Mesodermal cell (in vitro differentiated cells): ENCODE measurements at regions not wholly inside any gene's neighbourhood (a gene's known extent, or its start where the extent isn't known, plus 50 kb on each side); places are given as distances from the start of the nearest gene placed in this dataset.

ENCODE experiments used
- H3K27ac ChIP-seq: 2 replicates; pipeline ENCODE4 v1.7.0; 2013; ENCODE audit warnings: mild to moderate bottlenecking, low read depth, low read length, moderate library complexity; ENCODE audit not compliant: severe bottlenecking
- H3K36me3 ChIP-seq: 2 replicates; pipeline ENCODE4 v1.7.1; 2013; ENCODE audit warnings: mild to moderate bottlenecking, low read length, moderate library complexity; ENCODE audit not compliant: control insufficient read depth, insufficient read depth
- H3K4me1 ChIP-seq: one replicate; pipeline ENCODE4 v1.7.1; 2013; ENCODE audit warnings: mild to moderate bottlenecking, low read length; ENCODE audit not compliant: insufficient read depth, control insufficient read depth, poor library complexity, severe bottlenecking
- H3K4me3 ChIP-seq: 2 replicates; pipeline ENCODE4 v1.7.0; 2013; ENCODE audit warnings: low read length, control low read depth, mild to moderate bottlenecking; ENCODE audit not compliant: insufficient read depth, poor library complexity, severe bottlenecking; ENCODE audit errors: extremely low read depth
- H3K9me3 ChIP-seq: 2 replicates; pipeline ENCODE4 v1.7.1; 2013; ENCODE audit warnings: mild to moderate bottlenecking, low read length, moderate library complexity; ENCODE audit not compliant: control insufficient read depth
- WGBS, 2 experiments: methylation state at CpG; one replicate each; pipeline ENCODE4 v1.1.5; 2013; ENCODE audit warnings: missing lambda C conversion rate in 2 of 2; ENCODE audit not compliant: insufficient coverage in 2 of 2; 5-methylcytosine and 5-hydroxymethylcytosine counted together

DNA sequence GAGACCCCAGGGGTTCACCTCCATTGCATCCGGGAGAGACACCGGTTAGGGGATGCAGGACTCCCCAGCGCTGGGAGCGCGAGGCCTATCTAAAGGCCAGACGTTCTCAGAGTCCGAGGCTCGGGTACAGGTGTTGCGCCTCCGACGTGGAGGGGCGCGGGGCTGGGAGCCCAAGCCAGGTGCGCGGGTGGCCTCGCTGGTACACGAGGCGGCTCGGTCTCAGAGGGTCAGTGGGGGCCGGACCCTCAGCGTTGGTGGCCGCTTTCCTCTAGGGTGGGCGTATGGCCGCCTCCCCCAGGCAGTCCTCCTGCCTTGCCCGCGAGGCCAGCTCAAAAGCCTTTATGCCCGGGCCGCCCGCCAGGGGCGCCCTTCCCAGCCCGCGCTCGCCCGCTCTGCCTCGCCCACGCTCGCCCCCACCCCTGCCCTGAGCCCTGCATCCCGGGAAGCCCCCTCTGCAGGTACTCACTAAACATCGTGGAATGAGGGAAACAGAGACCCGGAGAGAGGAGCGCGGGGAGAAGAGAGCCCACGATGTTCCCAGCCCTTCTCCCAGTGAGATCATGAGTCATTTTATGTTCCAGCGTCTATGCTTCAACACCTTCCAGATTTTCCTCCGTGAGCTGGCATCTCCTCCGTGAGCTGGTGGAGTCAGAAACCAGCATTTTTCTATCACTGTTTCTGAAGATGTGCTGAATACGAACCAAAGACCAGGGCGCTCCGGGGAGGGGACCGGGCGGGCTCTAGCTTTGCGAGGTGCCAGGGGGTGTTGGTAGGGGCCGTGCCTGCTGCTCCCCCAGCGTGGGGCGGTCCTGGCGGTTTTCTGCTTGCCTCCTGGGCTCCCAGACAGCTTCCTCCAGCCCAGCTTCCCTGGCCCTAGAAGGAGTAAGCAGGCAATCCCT, 73.8 kb downstream of the DIO3 start:
- 93 to 94% methylated on average over 49 to 54 of the region's 56 CpGs for WGBS, 2 experiments
- no peaks in the 10 kb centered on the region for H3K9me3 ChIP-seq

DNA sequence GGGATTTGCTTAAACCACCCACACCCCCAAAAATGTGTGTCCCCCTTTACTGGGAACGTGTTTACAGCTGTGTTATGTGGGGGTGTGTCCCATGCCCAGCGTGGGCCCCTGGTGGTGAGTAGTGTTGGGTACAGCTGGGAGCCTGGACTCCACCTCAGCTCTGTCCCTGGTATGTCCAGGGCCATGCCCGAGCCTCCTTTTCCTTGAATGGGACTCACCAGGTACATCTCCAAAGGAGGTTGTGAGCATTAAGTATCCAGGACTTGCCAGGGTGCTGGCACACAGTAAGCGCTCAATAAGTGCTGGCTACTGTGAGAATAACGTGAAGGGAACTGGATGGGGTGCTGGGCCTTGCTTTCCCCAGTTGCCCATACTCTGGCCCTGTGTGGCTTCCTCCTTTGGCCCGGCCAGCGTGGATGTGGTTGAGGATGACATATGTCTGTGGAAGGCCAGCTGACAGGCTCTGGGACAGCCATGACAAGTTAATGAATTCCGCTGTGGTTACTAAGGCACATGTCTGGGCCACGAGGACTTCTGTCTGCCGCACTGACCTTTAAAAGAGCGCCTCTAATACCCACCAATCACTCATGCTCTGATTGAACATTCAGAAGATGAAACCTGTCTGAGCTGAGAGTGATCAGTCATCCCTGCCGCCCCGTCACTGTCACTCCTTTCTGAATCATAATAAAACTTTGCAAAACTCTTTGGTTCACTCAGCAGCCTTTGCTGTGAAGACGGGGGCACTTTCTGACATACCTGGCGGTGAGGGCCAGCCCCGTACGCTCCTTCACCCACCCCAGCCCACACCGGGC, 74.7 kb downstream of the DIO3 start:
- 89 to 92% methylated on average over 10 to 11 of the region's 18 CpGs for WGBS, 2 experiments
- no peaks in the 10 kb centered on the region for H3K9me3 ChIP-seq
- H3K36me3 ChIP-seq, result no peaks in the 10 kb centered on the region
- H3K4me3 ChIP-seq, result no peak overlapping the region
- no peak overlapping the region for H3K27ac ChIP-seq
- H3K4me1 ChIP-seq, result no peaks in the 10 kb centered on the region

More for the DNA sequence above, 73.8 kb downstream of the DIO3 start:
- no peak overlapping the region for H3K27ac ChIP-seq
- H3K36me3 ChIP-seq, result no peaks in the 10 kb centered on the region
- no peak overlapping the region for H3K4me3 ChIP-seq
- H3K4me1 ChIP-seq, result peaks cover 5% of the 10 kb centered on the region

GRCh38 chr14:101639241-101639833, 78.0 kb downstream of the DIO3 start:
- no peak overlapping the region for H3K4me3 ChIP-seq
- no peak overlapping the region for H3K27ac ChIP-seq
- no peaks in the 10 kb centered on the region for H3K4me1 ChIP-seq
- no peaks in the 10 kb centered on the region for H3K36me3 ChIP-seq
- 81 to 93% methylated on average over 4 to 9 of the region's 9 CpGs for WGBS, 2 experiments
- no peaks in the 10 kb centered on the region for H3K9me3 ChIP-seq

DNA sequence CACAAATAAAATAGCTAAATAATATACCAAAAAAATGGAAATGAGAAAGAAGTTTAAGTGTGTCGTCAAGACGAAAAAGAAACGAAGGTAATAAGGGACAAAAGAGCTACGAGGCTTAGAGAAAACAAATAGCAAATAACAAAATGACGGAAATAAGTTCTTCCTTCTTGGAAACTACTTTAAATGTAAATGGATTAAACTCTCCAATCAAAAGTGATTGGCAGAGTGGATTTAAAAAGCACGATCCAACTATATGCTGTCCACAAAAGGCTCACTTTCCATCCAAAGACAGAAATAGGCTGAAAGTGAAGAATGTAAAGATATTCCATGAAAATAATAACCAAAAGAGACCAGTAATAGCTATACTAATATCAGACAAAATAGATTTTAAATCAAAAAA, 82.4 kb downstream of the DIO3 start:
- Histone ChIP-seq H3K4me3 (no peak overlapping the region), H3K4me1 (no peaks in the 10 kb centered on the region), H3K36me3 (no peaks in the 10 kb centered on the region), H3K9me3 (no peaks in the 10 kb centered on the region), H3K27ac (no peak overlapping the region)
- WGBS, 2 experiments, result 100% methylated on average over 1 of the region's 6 CpGs; no CpG with 5 or more reads in 1 of the 2 experiments

GRCh38 chr14:101654051-101654450, 92.8 kb downstream of the DIO3 start:
- H3K27ac ChIP-seq, result no peak overlapping the region
- 82 to 100% methylated on average over 2 of the region's 2 CpGs for WGBS, 2 experiments

DNA sequence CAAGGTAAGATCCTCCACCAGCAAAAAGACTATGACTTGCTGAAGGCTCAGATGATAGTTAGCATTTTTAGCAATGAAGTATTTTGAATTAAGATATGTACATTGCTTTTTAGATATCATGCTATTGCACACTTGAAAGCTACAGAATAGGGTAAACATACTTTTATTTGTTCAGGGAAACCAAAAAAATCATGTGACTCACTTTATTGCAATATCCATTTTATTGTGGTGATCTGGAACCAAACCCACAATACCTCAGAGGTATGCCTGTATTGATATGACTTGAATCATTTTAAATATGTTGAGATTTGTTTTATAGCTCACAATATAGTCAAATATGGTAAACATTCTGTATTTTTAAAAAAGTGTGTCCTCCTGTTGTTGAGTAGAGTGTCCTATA, 96.1 kb downstream of the DIO3 start:
- Histone ChIP-seq H3K36me3 (no peaks in the 10 kb centered on the region), H3K4me1 (no peaks in the 10 kb centered on the region), H3K9me3 (no peaks in the 10 kb centered on the region), H3K4me3 (no peak overlapping the region), H3K27ac (no peak overlapping the region)

More at GRCh38 chr14:101654051-101654450, 92.8 kb downstream of the DIO3 start:
- no peak overlapping the region for H3K4me3 ChIP-seq
- no peaks in the 10 kb centered on the region for H3K9me3 ChIP-seq
- H3K4me1 ChIP-seq, result no peaks in the 10 kb centered on the region
- no peaks in the 10 kb centered on the region for H3K36me3 ChIP-seq

- no peaks in the 10 kb centered on the region for H3K36me3 ChIP-seq
- H3K27ac ChIP-seq, result no peak overlapping the region
- no peaks in the 10 kb centered on the region for H3K9me3 ChIP-seq
- H3K4me3 ChIP-seq, result no peak overlapping the region
- 89 to 100% methylated on average over 1 of the region's 3 CpGs for WGBS, 2 experiments
- no peaks in the 10 kb centered on the region for H3K4me1 ChIP-seq
Measured at GRCh38 chr14:101665478-101666078, 95.9 kb upstream of the PPP2R5C start.

DNA sequence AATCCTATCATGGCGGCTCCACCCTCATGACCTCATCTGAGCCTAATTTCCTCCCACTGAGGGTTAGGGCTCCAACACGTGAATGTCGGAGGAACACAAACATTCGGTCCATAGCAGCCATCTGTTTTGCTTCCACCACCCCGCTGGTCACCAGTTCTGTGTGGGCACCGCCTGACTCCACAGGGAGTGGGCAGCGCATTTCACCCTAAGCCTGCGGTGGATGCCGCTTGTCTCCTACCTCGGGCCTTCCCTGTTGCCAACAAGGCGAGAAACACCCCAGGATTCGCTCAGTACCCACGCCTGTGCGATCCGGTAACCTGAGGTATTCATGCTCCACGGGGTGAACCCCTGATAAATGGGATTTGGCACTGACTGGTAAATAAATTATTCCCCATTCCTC, 95.2 kb upstream of the PPP2R5C start:
- Histone ChIP-seq H3K4me3 (no peak overlapping the region), H3K36me3 (no peaks in the 10 kb centered on the region), H3K9me3 (no peaks in the 10 kb centered on the region), H3K27ac (no peak overlapping the region), H3K4me1 (no peaks in the 10 kb centered on the region)
- 91 to 93% methylated on average over 12 to 16 of the region's 16 CpGs for WGBS, 2 experiments

GRCh38 chr14:101669629-101670028, 91.9 kb upstream of the PPP2R5C start:
- no peak overlapping the region for H3K4me3 ChIP-seq
- H3K4me1 ChIP-seq, result no peaks in the 10 kb centered on the region
- no peaks in the 10 kb centered on the region for H3K36me3 ChIP-seq
- H3K9me3 ChIP-seq, result no peaks in the 10 kb centered on the region
- no peak overlapping the region for H3K27ac ChIP-seq

GRCh38 chr14:101673873-101674272, 87.6 kb upstream of the PPP2R5C start:
- no peaks in the 10 kb centered on the region for H3K36me3 ChIP-seq
- no peaks in the 10 kb centered on the region for H3K9me3 ChIP-seq
- 73 to 78% methylated on average over 3 of the region's 5 CpGs for WGBS, 2 experiments
- H3K4me1 ChIP-seq, result no peaks in the 10 kb centered on the region
- no peak overlapping the region for H3K27ac ChIP-seq
- H3K4me3 ChIP-seq, result no peak overlapping the region
